ENCODE measurements at regions not wholly inside any gene's neighbourhood (a gene's known extent, or its start where the extent isn't known, plus 50 kb on each side); places are given as distances from the start of the nearest gene placed in this dataset.

DNA sequence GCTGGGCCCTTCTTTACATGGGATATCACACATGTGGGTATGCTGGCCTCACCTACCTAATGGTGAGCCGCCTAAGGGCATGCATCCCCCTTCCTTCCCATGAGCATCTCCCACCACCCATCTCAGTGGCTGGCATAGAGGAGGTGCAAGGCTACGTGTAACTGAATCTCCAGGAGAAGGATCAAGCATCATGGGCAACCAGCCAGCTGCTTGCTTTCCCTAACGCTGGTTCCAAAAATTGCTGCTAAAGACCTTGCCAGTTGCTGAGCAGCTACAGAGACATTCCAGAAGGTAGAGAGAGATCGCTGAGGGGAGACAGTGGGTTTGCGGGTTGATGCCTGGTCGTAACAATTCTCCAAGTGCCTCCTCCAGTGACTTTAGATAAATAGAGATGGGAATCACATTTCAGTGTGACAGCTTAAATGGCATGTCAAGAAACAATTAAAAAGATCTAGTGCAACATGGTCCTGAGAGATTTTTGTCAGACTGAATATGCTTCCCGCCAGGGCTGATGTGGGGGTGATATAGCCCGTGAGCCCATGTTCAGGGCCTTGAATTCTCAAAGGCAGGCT, 378.4 kb upstream of the CDH5 start:
- TF ChIP-seq ELF4 (CRISPR knock-in tag; IDR thresholded peaks at IDR 0.05; ENCODE audit: low read depth) (no peak), CREM (CRISPR knock-in tag; IDR thresholded peaks at IDR 0.05) (no peak), ZNF416 (CRISPR knock-in tag; IDR thresholded peaks at IDR 0.05) (no peak), PRRX2 (CRISPR knock-in tag; IDR thresholded peaks at IDR 0.05) (no peak), FOXJ3 (CRISPR knock-in tag; IDR thresholded peaks at IDR 0.05; ENCODE audit: borderline replicate concordance) (no peak), TP53 (CRISPR knock-in tag; IDR thresholded peaks at IDR 0.05) (no peak), NR1H2 (CRISPR knock-in tag; IDR thresholded peaks at IDR 0.05) (no peak), EMX1 (CRISPR knock-in tag; IDR thresholded peaks at IDR 0.05) (no peak)
- TF ChIP-seq, protein P1, sequence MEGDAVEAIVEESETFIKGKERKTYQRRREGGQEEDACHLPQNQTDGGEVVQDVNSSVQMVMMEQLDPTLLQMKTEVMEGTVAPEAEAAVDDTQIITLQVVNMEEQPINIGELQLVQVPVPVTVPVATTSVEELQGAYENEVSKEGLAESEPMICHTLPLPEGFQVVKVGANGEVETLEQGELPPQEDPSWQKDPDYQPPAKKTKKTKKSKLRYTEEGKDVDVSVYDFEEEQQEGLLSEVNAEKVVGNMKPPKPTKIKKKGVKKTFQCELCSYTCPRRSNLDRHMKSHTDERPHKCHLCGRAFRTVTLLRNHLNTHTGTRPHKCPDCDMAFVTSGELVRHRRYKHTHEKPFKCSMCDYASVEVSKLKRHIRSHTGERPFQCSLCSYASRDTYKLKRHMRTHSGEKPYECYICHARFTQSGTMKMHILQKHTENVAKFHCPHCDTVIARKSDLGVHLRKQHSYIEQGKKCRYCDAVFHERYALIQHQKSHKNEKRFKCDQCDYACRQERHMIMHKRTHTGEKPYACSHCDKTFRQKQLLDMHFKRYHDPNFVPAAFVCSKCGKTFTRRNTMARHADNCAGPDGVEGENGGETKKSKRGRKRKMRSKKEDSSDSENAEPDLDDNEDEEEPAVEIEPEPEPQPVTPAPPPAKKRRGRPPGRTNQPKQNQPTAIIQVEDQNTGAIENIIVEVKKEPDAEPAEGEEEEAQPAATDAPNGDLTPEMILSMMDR (IDR thresholded peaks at IDR 0.05) = no peak
- TF ChIP-seq, protein P2, sequence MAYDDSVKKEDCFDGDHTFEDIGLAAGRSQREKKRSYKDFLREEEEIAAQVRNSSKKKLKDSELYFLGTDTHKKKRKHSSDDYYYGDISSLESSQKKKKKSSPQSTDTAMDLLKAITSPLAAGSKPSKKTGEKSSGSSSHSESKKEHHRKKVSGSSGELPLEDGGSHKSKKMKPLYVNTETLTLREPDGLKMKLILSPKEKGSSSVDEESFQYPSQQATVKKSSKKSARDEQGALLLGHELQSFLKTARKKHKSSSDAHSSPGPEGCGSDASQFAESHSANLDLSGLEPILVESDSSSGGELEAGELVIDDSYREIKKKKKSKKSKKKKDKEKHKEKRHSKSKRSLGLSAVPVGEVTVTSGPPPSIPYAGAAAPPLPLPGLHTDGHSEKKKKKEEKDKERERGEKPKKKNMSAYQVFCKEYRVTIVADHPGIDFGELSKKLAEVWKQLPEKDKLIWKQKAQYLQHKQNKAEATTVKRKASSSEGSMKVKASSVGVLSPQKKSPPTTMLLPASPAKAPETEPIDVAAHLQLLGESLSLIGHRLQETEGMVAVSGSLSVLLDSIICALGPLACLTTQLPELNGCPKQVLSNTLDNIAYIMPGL (CRISPR knock-in tag; IDR thresholded peaks at IDR 0.05) = no peak
- TF ChIP-seq, protein P3, sequence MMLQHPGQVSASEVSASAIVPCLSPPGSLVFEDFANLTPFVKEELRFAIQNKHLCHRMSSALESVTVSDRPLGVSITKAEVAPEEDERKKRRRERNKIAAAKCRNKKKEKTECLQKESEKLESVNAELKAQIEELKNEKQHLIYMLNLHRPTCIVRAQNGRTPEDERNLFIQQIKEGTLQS (CRISPR knock-in tag; conservative IDR thresholded peaks at IDR 0.05) = no peak
- TF ChIP-seq, protein P4, sequence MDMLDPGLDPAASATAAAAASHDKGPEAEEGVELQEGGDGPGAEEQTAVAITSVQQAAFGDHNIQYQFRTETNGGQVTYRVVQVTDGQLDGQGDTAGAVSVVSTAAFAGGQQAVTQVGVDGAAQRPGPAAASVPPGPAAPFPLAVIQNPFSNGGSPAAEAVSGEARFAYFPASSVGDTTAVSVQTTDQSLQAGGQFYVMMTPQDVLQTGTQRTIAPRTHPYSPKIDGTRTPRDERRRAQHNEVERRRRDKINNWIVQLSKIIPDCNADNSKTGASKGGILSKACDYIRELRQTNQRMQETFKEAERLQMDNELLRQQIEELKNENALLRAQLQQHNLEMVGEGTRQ (CRISPR knock-in tag; IDR thresholded peaks at IDR 0.05) = no peak
- TF ChIP-seq, protein P5, sequence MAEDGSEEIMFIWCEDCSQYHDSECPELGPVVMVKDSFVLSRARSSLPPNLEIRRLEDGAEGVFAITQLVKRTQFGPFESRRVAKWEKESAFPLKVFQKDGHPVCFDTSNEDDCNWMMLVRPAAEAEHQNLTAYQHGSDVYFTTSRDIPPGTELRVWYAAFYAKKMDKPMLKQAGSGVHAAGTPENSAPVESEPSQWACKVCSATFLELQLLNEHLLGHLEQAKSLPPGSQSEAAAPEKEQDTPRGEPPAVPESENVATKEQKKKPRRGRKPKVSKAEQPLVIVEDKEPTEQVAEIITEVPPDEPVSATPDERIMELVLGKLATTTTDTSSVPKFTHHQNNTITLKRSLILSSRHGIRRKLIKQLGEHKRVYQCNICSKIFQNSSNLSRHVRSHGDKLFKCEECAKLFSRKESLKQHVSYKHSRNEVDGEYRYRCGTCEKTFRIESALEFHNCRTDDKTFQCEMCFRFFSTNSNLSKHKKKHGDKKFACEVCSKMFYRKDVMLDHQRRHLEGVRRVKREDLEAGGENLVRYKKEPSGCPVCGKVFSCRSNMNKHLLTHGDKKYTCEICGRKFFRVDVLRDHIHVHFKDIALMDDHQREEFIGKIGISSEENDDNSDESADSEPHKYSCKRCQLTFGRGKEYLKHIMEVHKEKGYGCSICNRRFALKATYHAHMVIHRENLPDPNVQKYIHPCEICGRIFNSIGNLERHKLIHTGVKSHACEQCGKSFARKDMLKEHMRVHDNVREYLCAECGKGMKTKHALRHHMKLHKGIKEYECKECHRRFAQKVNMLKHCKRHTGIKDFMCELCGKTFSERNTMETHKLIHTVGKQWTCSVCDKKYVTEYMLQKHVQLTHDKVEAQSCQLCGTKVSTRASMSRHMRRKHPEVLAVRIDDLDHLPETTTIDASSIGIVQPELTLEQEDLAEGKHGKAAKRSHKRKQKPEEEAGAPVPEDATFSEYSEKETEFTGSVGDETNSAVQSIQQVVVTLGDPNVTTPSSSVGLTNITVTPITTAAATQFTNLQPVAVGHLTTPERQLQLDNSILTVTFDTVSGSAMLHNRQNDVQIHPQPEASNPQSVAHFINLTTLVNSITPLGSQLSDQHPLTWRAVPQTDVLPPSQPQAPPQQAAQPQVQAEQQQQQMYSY (CRISPR knock-in tag; IDR thresholded peaks at IDR 0.05) = no peak
- TF ChIP-seq, protein P6, sequence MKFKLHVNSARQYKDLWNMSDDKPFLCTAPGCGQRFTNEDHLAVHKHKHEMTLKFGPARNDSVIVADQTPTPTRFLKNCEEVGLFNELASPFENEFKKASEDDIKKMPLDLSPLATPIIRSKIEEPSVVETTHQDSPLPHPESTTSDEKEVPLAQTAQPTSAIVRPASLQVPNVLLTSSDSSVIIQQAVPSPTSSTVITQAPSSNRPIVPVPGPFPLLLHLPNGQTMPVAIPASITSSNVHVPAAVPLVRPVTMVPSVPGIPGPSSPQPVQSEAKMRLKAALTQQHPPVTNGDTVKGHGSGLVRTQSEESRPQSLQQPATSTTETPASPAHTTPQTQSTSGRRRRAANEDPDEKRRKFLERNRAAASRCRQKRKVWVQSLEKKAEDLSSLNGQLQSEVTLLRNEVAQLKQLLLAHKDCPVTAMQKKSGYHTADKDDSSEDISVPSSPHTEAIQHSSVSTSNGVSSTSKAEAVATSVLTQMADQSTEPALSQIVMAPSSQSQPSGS (CRISPR knock-in tag; IDR thresholded peaks at IDR 0.05; ENCODE audit: borderline replicate concordance, low read depth) = no peak

Measured in WTC11 (cell line).